Cardiac fibroblast (primary cell): ENCODE measurements at regions not wholly inside any gene's neighbourhood (a gene's known extent, or its start where the extent isn't known, plus 50 kb on each side); places are given as distances from the start of the nearest gene placed in this dataset.

Experiments
- DNase-seq, 2 donors: peaks; one replicate each; pipeline versions ENCODE4 v3.0.0 to v3.0.0-alpha.2; 2010; ENCODE audit warnings: low read depth in 2 of 2
- H3K4me3 ChIP-seq, 2 donors: replicated peaks in 1 of 2; 1 replicate in 1 of 2; 2 replicates in 1 of 2; pipeline ENCODE4 v1.5.1; 2011; ENCODE audit warnings: low read depth in 2 of 2, low read length in 2 of 2, mild to moderate bottlenecking in 2 of 2, moderate library complexity in 1 of 2
- CTCF ChIP-seq: IDR thresholded peaks from one replicate; pipeline ENCODE4 v1.5.1; 2011; ENCODE audit warnings: low read depth, mild to moderate bottlenecking, low read length, inconsistent platforms

- no peak for DNase-seq
- TF ChIP-seq CTCF, result no peak
- H3K4me3 ChIP-seq, result no peak overlapping the region
Observed at GRCh38 chr5:68465934-68466551, 250.5 kb downstream of the PIK3R1 start.

GRCh38 chr5:68467208-68467607 lies 251.7 kb downstream of the PIK3R1 start:
- TF ChIP-seq CTCF, result no peak
- DNase-seq, result no peak
- no peak overlapping the region for H3K4me3 ChIP-seq

GRCh38 chr5:68467794-68468193 lies 252.2 kb downstream of the PIK3R1 start:
- H3K4me3 ChIP-seq, result no peak overlapping the region
- no peak for TF ChIP-seq CTCF
- no peak for DNase-seq

- no peak for DNase-seq
- TF ChIP-seq CTCF, result no peak
- H3K4me3 ChIP-seq, result no peak overlapping the region
Observed at GRCh38 chr5:68468322-68468721, 252.8 kb downstream of the PIK3R1 start.

- no peak for TF ChIP-seq CTCF
Observed at GRCh38 chr5:68475476-68475983, 260.0 kb downstream of the PIK3R1 start.

GRCh38 chr5:68476854-68477253 lies 261.3 kb downstream of the PIK3R1 start:
- no peak for TF ChIP-seq CTCF

More at GRCh38 chr5:68475476-68475983, 260.0 kb downstream of the PIK3R1 start:
- no peak for DNase-seq
- H3K4me3 ChIP-seq, result no peak overlapping the region

More at GRCh38 chr5:68476854-68477253, 261.3 kb downstream of the PIK3R1 start:
- no peak for DNase-seq
- H3K4me3 ChIP-seq, result no peak overlapping the region
